GM13976 (cell line): ENCODE measurements at regions not wholly inside any gene's neighbourhood (a gene's known extent, or its start where the extent isn't known, plus 50 kb on each side); places are given as distances from the start of the nearest gene placed in this dataset.

Experiments
- DNase-seq: peaks from one replicate; pipeline ENCODE4 v3.0.0; 2012; ENCODE audit warnings: low spot score
- in situ Hi-C: fragments of 300-500 bp; cut with MboI; formaldehyde crosslinking; loops from one replicate; pipeline ENCODE4 v1.12.0; 2022; ENCODE audit warnings: low sequenced_read_pairs, mixed read lengths, inconsistent platforms; ENCODE audit not compliant: unreplicated experiment
- TF ChIP-seq, protein P1 (sequence below): IDR thresholded peaks from 2 replicates; pipeline ENCODE4 v1.5.1; 2012; ENCODE audit warnings: borderline replicate concordance, mild to moderate bottlenecking; ENCODE audit not compliant: insufficient read depth; ENCODE audit errors: extremely low read depth, missing control alignments, control extremely low read depth

DNA sequence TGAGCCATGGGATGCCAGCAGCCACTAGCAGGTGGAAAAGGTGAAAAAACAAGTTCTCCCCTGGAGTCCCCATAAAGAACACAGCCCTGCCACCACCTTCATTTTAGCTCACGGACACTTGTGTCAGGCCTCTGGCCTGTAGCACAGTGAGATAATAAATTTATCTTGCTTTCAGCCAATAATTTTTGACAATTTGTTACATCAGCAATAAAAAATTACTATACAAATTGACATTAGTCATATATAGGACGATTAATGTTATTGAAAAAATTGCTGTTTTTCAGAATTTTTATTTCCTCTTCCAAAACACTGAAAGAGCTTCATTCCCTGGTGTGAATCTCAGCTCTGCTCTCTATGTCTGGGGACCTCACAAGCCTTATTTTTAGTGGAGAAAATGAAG lies 152.9 kb upstream of the ETV3 start:
- no peak for DNase-seq
- TF ChIP-seq, protein P1, sequence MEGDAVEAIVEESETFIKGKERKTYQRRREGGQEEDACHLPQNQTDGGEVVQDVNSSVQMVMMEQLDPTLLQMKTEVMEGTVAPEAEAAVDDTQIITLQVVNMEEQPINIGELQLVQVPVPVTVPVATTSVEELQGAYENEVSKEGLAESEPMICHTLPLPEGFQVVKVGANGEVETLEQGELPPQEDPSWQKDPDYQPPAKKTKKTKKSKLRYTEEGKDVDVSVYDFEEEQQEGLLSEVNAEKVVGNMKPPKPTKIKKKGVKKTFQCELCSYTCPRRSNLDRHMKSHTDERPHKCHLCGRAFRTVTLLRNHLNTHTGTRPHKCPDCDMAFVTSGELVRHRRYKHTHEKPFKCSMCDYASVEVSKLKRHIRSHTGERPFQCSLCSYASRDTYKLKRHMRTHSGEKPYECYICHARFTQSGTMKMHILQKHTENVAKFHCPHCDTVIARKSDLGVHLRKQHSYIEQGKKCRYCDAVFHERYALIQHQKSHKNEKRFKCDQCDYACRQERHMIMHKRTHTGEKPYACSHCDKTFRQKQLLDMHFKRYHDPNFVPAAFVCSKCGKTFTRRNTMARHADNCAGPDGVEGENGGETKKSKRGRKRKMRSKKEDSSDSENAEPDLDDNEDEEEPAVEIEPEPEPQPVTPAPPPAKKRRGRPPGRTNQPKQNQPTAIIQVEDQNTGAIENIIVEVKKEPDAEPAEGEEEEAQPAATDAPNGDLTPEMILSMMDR = no peak
- in situ Hi-C loops = no loop called here

DNA sequence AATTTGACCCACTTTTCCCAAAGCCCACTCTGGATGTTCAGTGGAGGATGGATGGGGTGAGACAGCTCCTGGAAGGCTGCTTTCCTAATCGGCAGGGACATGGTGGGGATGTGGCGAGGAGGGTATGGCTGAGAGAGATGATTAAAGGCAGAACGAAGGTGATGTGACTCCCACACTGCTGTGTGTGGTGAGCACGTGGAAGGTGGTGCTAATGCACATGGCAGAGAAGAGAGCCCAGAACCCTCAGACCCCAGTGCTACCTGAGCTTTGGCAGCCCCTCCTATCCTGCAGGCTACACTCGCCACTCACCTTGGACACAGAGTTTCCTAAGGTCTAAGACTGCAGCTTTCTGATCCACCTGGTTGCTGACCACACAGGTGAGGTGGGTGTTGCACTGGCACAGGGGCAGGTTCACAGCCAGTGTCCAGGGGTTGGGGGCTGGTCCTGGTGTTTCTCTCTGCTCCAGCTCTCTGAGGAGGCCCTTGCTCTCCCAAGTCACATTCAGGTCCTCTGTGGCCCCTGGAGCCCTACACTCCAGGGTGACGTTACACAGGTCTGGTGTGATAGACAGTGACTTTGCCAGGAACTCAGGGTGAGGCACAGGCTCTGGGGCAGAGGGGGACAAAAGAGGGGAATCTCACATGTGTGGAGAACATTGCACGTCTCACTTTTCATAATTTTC lies 151.4 kb upstream of the ETV3 start:
- DNase-seq = no peak
- TF ChIP-seq, protein P1 = no peak
- in situ Hi-C loops = no loop called here

DNA sequence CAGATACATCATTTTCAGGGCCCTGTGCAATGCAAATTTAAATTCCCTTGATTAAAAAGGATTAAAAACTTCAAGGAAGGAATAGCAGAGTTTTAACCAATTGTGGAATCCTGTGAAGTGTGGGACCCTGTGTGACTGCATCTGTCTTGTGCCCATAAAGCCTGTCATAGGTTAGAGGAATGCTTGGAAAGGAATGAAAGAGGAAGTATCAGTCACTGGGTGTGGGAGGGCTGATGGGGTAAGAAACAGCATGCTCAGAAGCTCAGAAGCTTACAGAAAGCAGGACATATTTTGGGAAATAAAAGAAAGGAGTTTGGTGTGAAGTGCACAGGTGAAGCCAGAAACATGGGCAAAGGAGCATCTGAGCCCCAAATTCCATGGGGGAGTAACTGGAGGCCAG lies 150.8 kb upstream of the ETV3 start:
- no peak for DNase-seq
- in situ Hi-C loops = no loop called here
- TF ChIP-seq, protein P1 = no peak

DNA sequence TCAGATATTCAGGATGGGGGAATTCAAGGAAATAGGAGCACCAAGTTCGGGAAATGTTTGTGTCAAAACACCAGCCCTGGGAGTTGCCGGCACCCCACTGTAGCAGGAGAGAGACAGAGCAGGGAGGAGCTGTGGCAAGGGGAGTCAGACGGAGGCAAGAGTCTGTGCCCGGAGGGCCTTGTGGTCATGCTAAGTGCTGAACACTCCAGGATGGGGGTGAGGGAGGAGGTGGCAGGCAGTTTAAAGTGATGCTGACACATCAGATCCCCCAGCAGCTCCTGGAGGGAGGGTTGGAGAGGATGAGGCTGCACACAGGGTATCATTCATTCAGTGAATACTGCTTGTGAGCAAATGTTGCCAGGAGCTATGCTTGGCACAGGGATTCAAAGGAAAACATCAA lies 150.3 kb upstream of the ETV3 start:
- DNase-seq = no peak
- in situ Hi-C loops = no loop called here
- TF ChIP-seq, protein P1 = no peak

DNA sequence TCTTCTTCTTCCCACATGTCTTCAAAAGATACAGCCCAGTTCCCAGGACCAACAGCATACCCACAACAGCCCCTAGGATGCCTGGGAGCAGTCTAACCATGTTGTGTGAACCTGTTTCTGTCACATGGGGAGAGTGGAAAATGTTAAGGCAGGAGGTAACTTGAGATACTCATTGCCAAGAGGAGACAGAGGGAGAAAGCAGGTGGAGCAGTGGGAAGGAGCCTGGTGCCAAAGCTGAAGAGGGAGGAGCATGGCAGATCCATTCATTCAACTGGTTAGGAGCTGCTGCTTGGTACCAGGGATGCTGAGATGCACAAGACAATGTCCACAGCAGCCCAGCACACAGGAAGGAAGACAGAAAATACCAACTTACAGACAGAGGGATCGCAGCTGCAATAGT lies 149.8 kb upstream of the ETV3 start:
- in situ Hi-C loops = no loop called here
- DNase-seq = no peak
- TF ChIP-seq, protein P1 = no peak

DNA sequence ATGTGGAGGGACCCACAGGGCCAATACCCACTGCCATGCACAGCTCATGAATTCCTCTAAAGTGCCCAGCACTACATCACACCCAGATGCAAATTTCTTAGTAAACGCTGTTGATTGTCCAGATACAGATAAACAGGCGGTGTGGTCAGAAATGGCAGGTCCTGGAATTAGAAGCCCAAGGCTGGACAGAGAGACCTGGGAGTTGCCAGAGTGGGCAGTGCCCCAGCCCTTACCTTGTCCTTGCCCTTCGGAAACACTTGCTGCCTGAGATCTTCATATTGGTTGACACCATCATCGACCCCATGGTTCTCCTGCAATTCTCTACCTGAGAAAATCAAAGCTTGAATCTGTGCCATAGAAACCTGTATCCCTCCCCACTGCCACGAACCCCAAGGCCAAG lies 149.3 kb upstream of the ETV3 start:
- in situ Hi-C loops = no loop called here
- DNase-seq = no peak
- TF ChIP-seq, protein P1 = no peak
